Panc1 (cell line): ENCODE measurements at regions not wholly inside any gene's neighbourhood (a gene's known extent, or its start where the extent isn't known, plus 50 kb on each side); places are given as distances from the start of the nearest gene placed in this dataset.

Experiments used
- CTCF ChIP-seq: fragments of 450-650 bp; IDR thresholded peaks from 2 replicates; pipeline ENCODE4 v1.5.1; 2017; ENCODE audit warnings: mild to moderate bottlenecking
- POLR2AphosphoS5 ChIP-seq: IDR thresholded peaks from 2 replicates; pipeline ENCODE4 v1.6.1; 2012; ENCODE audit warnings: mild to moderate bottlenecking, low read depth, low read length, moderate library complexity
- REST ChIP-seq, 2 experiments: IDR thresholded peaks; 2 replicates each; pipeline ENCODE4 v1.6.1; 2011 to 2012; ENCODE audit warnings: low read depth in 2 of 2, control low read depth in 1 of 2, low read length in 1 of 2, mild to moderate bottlenecking in 1 of 2, moderate library complexity in 1 of 2; ENCODE audit not compliant: insufficient read depth in 1 of 2
- SIN3A ChIP-seq: IDR thresholded peaks from 2 replicates; pipeline ENCODE4 v1.6.1; 2012; ENCODE audit warnings: low read depth, mild to moderate bottlenecking, low read length, moderate library complexity, borderline replicate concordance; ENCODE audit not compliant: insufficient read depth
- TCF7L2 ChIP-seq: IDR thresholded peaks from 2 replicates; pipeline ENCODE4 v1.6.1; 2011; ENCODE audit warnings: mild to moderate bottlenecking, low read depth, low read length, inconsistent platforms

- TF ChIP-seq CTCF (no peak), REST (IDR thresholded peaks at IDR 0.05; ENCODE audit: insufficient read depth in 1 of 2, low read depth in 2 of 2, low read length in 1 of 2) (no peak), POLR2AphosphoS5 (no peak), TCF7L2 (no peak), SIN3A (no peak)
Measured at GRCh38 chr2:143835481-143835880, 684.4 kb downstream of the ZEB2 start.
